DMS153 (cell line): ENCODE measurements at regions not wholly inside any gene's neighbourhood (a gene's known extent, or its start where the extent isn't known, plus 50 kb on each side); places are given as distances from the start of the nearest gene placed in this dataset.

ENCODE experiments used
- DNase-seq: peaks from one replicate; lab custom pipeline; 2025; lab: John Stamatoyannopoulos, UW

GRCh38 chr17:59451706-59452105 is 113.7 kb upstream of the DHX40 start:
- DNase-seq = no peak

- DNase-seq = no peak
Observed at GRCh38 chr17:59454633-59455105, 110.7 kb upstream of the DHX40 start.

- no peak for DNase-seq
Observed at GRCh38 chr17:59456428-59456827, 109.0 kb upstream of the DHX40 start.

GRCh38 chr17:59456923-59457615 is 108.3 kb upstream of the DHX40 start:
- no peak for DNase-seq

- DNase-seq = no peak
Observed at GRCh38 chr17:59462385-59462784, 103.0 kb upstream of the DHX40 start.

- DNase-seq = no peak
Observed at GRCh38 chr17:59464246-59464645, 101.2 kb upstream of the DHX40 start.

DNA sequence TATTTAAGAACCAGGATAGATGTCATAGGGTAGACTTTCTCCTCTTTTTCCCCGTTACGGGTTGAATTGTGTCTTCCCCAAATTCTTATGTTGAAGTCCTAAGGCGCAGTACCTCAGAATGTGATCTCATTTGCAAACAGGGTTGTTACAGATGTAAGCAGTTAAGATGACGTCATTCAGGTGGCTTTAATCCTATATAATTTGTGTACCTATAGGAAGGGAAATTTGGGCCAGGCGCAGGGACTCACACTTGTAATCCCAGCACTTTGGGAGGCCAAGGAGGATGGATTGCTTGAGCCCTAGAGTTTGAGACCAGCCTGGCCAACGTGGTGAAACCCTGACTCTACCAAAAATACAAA is 99.5 kb upstream of the DHX40 start:
- no peak for DNase-seq

- DNase-seq = peak; percentile 59
Observed at GRCh38 chr17:59466946-59467801, 98.2 kb upstream of the DHX40 start.

- no peak for DNase-seq
Observed at GRCh38 chr17:59469786-59470485, 95.5 kb upstream of the DHX40 start.

DNA sequence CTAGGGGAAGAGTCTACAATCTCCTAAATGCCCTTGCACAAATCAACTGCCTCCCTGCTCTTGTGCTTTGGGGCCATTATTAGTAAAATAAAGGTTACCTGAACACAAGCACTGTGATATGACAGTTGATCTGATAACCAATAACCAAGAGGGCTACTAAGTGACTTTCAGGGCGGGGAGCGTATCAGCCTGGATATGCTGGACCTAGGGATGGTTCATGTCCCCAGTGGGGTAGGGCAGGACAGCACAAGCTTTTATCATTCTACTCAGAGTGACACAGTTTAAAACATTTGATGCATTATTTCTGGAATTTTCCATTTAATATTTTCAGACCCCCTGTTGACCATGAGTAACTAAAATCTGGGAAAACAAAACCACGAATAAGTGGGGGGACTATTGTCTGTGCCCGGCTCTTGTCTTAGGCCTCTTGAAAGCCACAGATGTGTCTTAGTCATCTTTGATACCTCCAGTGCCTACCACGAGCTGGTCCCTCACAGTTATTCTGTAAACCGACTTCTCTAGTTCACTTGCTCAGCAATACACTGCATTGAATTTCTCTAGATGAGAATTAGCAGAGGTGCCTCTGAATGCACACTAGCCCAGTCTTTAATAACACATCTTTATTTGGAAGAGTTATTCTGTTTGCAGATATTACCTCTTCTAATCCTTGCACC is 94.6 kb upstream of the DHX40 start:
- no peak for DNase-seq

GRCh38 chr17:59476413-59476812 is 89.0 kb upstream of the DHX40 start:
- DNase-seq = no peak

DNA sequence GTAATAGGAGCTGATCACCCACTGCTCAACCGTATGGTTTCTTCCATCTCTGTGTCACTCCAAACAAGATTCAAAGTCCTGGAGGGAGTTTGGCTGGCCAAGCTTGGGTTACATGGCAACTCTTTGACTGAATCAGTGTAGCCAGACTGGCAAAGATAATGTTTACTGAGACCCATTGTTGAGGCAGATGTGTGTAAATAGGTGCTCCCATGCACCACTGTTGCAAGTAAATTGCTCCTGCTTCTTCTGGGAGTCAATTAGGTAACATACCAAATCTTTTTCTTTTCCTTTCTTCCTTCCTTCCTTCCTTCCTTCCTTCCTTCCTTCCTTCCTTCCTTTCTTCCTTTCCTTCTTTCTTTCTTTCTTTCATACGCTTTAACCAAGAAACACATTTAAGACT is 86.3 kb upstream of the DHX40 start:
- no peak for DNase-seq

GRCh38 chr17:59483860-59484259 is 81.5 kb upstream of the DHX40 start:
- no peak for DNase-seq

DNA sequence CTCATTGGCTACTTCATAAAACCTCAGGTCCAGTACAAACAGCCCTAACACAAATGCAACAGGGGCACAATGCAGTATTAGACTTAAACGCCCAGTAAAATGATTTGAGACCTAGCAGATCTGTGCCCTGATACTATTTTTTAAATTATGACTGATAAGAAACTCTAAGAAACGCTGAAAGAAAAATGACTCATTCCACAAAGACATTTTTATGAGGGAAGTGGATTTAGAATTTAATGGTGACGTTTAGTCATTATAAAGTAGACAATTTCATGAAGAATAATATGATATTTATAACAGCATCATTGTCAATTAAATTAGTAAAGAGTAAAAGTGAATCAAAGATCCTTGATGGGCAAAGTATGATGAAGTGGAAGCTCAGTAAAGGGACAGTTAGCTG is 80.4 kb upstream of the DHX40 start:
- no peak for DNase-seq

GRCh38 chr17:59485946-59486345 is 79.5 kb upstream of the DHX40 start:
- DNase-seq = no peak

DNA sequence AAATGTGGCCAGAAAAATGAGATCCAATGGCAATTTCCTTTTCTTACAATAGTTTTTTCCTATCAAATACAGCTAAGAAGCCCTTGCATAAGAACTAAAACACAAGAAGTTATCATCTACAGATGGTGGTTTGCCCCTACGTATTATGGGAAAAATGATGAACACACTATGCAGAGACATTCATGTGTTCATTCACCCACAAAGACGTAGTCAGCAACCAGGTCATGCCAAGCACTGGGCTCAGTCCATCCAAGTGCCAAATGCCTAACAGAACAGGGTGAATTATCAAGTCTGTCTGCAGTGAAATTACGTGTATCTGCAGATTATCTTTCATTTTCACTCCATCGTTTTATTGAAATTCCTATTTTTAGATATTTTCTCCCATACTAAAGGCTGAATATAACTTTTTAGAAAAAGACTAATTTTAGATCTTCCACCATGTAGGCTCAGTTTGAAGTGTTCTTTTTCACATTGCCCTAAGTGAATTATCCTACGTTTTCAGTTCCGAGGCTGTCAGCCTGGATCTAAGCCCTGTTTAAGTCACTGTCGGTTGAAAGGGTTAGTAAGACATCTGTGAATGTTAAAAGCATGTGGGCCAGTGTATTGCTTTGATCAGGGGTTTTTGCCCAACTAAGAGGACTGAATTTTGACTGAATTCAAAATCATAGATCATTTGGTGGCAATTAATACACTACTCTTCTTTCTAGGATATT is 78.1 kb upstream of the DHX40 start:
- DNase-seq = no peak

GRCh38 chr17:59488805-59489204 is 76.6 kb upstream of the DHX40 start:
- no peak for DNase-seq

DNA sequence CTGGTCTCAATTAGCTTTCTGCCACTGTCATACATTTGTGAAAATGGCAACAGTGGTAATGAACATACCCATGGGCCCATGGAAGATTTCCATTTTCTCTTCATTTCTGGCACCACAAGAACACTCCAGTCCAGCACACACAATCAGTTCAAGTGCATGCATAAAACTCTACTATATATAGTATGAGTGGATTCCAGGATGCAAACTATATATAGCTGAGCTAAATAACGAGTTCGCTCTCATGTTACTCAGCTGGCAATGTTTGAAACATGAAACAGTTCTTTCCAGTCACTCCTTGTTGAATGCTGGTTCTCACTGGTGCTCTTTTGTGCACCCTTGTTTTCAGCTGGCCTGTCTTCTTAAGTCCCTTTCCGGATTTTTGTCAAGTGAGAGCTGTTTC is 75.2 kb upstream of the DHX40 start:
- no peak for DNase-seq

DNA sequence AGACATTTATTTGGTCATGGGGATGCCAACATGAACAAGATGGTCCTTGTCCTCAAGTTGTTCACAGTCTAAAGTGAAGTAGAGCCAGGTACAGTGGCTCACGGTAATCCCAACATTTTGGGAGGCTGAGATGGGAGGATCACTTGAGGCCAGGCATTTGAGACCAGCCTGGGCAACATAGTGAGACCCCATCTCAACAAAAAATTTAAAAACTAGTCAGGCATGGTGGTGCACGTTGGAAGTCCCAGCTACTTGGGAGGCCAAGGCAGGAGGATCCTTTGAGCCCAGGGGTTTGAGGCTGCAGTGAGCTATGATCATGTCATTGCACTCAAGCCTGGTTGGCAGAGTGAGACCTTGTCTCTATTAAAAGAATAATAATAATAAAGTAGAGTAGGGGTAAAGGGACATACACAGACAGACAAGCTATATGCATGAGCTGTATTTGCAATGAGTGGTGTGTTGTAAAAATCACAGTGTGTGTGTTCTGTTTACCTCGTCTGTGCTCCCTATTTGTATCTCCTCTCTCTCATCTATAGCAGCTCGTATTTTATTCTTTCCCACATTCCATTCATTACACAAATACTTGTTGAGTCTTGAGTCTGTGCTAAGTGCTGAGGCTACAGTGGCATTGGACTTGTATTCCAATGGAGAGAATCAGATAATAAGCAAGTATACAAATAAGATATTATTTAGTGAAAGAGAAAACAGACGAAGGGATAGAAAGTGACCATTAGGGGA is 73.9 kb upstream of the DHX40 start:
- DNase-seq = no peak

DNA sequence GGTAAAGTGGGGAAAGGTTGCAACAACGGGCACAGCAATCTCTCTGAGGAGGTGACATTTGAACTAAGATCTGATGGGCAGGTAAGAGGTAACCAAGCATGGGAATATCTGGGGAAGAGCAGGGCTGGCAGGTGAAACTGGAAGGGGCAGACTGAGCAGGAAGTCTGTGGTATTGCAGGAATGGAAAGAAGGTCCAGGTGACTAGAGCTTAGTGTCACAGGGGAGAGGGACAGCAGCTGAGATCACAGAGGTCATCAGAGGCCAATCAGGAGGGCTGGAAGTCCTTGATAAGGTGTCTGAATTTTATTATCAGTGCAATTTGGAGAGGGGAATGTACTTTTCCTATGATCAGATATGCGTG is 73.3 kb upstream of the DHX40 start:
- DNase-seq = no peak

DNA sequence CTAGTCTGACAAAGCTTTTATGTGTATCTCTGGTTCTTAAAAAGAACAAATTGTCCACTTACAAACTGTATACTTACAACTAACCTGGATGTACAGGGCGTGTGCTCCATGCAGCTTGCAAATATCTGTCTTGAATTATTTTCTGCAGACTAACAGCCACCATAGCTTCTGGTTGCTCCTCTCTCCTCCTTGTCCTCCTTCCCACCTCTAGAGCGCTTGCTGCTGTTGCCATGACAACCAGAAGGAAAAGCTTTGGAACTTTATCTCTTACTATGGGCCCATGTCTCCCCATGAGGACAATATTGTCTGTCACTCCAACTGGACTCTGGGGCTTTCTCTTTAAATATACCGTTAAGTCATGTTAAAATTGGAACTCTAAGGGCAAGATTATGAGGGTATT is 71.5 kb upstream of the DHX40 start:
- DNase-seq = no peak
